HEK293 (cell line): ENCODE measurements at regions not wholly inside any gene's neighbourhood (a gene's known extent, or its start where the extent isn't known, plus 50 kb on each side); places are given as distances from the start of the nearest gene placed in this dataset.

Experiments used
- CTCF ChIA-PET: fragments of 350-600 bp; formaldehyde crosslinking; extraction: SDS; loops from one replicate; lab custom pipeline; 2021; ENCODE audit warnings: antibody characterized with exemption; lab: Yijun Ruan, JAX
- POLR2A ChIA-PET: fragments of 300-600 bp; formaldehyde crosslinking; extraction: SDS; loops from one replicate; lab custom pipeline; 2020; ENCODE audit warnings: antibody characterized with exemption, inconsistent platforms; lab: Yijun Ruan, JAX
- H3K27ac ChIP-seq: fragments of 200-500 bp; sonication (Bioruptor generic); 2 replicates; pipeline ENCODE4 v1.5.1; 2014; ENCODE audit warnings: low read depth, low read length, control low read depth, inconsistent platforms; ENCODE audit errors: extremely low read depth
- H3K36me3 ChIP-seq, 2 experiments: fragments of 200-500 bp in 1 of 2; sonication (Bioruptor generic) in 1 of 2; 1 replicate in 1 of 2; 2 replicates in 1 of 2; pipeline ENCODE4 v1.5.1; 2014 to 2017; ENCODE audit warnings: inconsistent platforms in 2 of 2, low read length in 2 of 2; ENCODE audit not compliant: control insufficient read depth in 2 of 2, insufficient read depth in 1 of 2
- H3K4me1 ChIP-seq: fragments of 200-500 bp; sonication (Bioruptor generic); 2 replicates; pipeline ENCODE4 v1.5.1; 2014; ENCODE audit warnings: mild to moderate bottlenecking, low read length, inconsistent platforms; ENCODE audit not compliant: control insufficient read depth, insufficient read depth
- H3K4me3 ChIP-seq: 2 replicates; pipeline ENCODE4 v1.5.1; 2011; ENCODE audit warnings: low read depth, mild to moderate bottlenecking, control low read depth, low read length, moderate library complexity
- H3K9me3 ChIP-seq: fragments of 200-500 bp; sonication (Bioruptor generic); 2 replicates; pipeline ENCODE4 v1.5.1; 2014; ENCODE audit warnings: low read depth, low read length, inconsistent platforms; ENCODE audit not compliant: control insufficient read depth, insufficient read depth
- KLF7 ChIP-seq: fragments of 450-650 bp; formaldehyde crosslinking; IDR thresholded peaks from 2 replicates; pipeline ENCODE4 v1.5.1; 2016; ENCODE audit warnings: missing biosample characterization, missing genetic modification characterization, borderline replicate concordance
- PBX3 ChIP-seq: sonication (generic); formaldehyde crosslinking; IDR thresholded peaks from 2 replicates; pipeline ENCODE4 v1.8.1; 2022; ENCODE audit warnings: mild to moderate bottlenecking, moderate library complexity, missing genetic modification reagents
- PRDM2 ChIP-seq: fragments of 450-650 bp; formaldehyde crosslinking; IDR thresholded peaks from 2 replicates; pipeline ENCODE4 v1.5.1; 2016; ENCODE audit warnings: missing biosample characterization, missing genetic modification characterization, borderline replicate concordance
- SCRT1 ChIP-seq: fragments of 450-650 bp; formaldehyde crosslinking; IDR thresholded peaks from 2 replicates; pipeline ENCODE4 v1.5.1; 2016; ENCODE audit warnings: missing biosample characterization, missing genetic modification characterization, borderline replicate concordance
- SETDB1 ChIP-seq: IDR thresholded peaks from one replicate; pipeline ENCODE4 v1.6.1; 2017; ENCODE audit warnings: mild to moderate bottlenecking, low read length, moderate library complexity, mixed read lengths; ENCODE audit not compliant: insufficient read length
- YY2 ChIP-seq: fragments of 450-650 bp; formaldehyde crosslinking; IDR thresholded peaks from 2 replicates; pipeline ENCODE4 v1.5.1; 2016; ENCODE audit warnings: missing biosample characterization, missing genetic modification characterization
- ZNF148 ChIP-seq: fragments of 450-650 bp; formaldehyde crosslinking; IDR thresholded peaks from 2 replicates; pipeline ENCODE4 v1.5.0; 2017; ENCODE audit warnings: missing biosample characterization, missing genetic modification characterization, borderline replicate concordance
- ZNF26 ChIP-seq: fragments of 450-650 bp; formaldehyde crosslinking; IDR thresholded peaks from 2 replicates; pipeline ENCODE4 v1.5.1; 2016; ENCODE audit warnings: missing biosample characterization, missing genetic modification characterization
- ZNF280D ChIP-seq: fragments of 450-650 bp; formaldehyde crosslinking; IDR thresholded peaks from 2 replicates; pipeline ENCODE4 v1.5.1; 2016; ENCODE audit warnings: missing biosample characterization, missing genetic modification characterization
- ZNF391 ChIP-seq: fragments of 450-650 bp; formaldehyde crosslinking; IDR thresholded peaks from 2 replicates; pipeline ENCODE4 v1.5.1; 2016; ENCODE audit warnings: low read depth, missing biosample characterization, missing genetic modification characterization, borderline replicate concordance
- ZNF48 ChIP-seq: fragments of 450-650 bp; formaldehyde crosslinking; IDR thresholded peaks from 2 replicates; pipeline ENCODE4 v1.5.1; 2016; ENCODE audit warnings: missing biosample characterization, missing genetic modification characterization
- ZNF514 ChIP-seq: fragments of 450-650 bp; formaldehyde crosslinking; IDR thresholded peaks from 2 replicates; pipeline ENCODE4 v1.5.1; 2016; ENCODE audit warnings: missing biosample characterization, missing genetic modification characterization
- ZNF549 ChIP-seq: fragments of 450-650 bp; IDR thresholded peaks from 2 replicates; pipeline ENCODE4 v1.5.1; 2018; ENCODE audit warnings: missing biosample characterization, missing genetic modification characterization, mild to moderate bottlenecking, inconsistent platforms, moderate library complexity
- ZNF558 ChIP-seq: fragments of 450-650 bp; formaldehyde crosslinking; IDR thresholded peaks from 2 replicates; pipeline ENCODE4 v1.5.1; 2016; ENCODE audit warnings: missing biosample characterization, missing genetic modification characterization
- ZNF670 ChIP-seq: fragments of 450-650 bp; formaldehyde crosslinking; IDR thresholded peaks from 2 replicates; pipeline ENCODE4 v1.5.1; 2016; ENCODE audit warnings: missing biosample characterization, missing genetic modification characterization, low read depth
- ZNF707 ChIP-seq: fragments of 450-650 bp; formaldehyde crosslinking; IDR thresholded peaks from 2 replicates; pipeline ENCODE4 v1.5.1; 2016; ENCODE audit warnings: missing biosample characterization, missing genetic modification characterization
- ZSCAN23 ChIP-seq: fragments of 450-650 bp; formaldehyde crosslinking; IDR thresholded peaks from 2 replicates; pipeline ENCODE4 v1.5.1; 2016; ENCODE audit warnings: missing biosample characterization, missing genetic modification characterization

- TF ChIP-seq ZNF148 (tag by site-specific recombination) (no peak), ZNF558 (tag by site-specific recombination) (no peak)
Measured at GRCh38 chr1:214953901-214954616, 128.5 kb upstream of the KCNK2 start (continued).

- Histone ChIP-seq H3K36me3 (no peaks in the 10 kb centered on the region), H3K4me3 (no peak overlapping the region), H3K4me1 (no peaks in the 10 kb centered on the region), H3K27ac (no peak overlapping the region), H3K9me3 (no peaks in the 10 kb centered on the region)
- ChIA-PET POLR2A (no interaction called here), CTCF (no interaction called here)
- TF ChIP-seq ZNF514 (tag by site-specific recombination): no peak
- no peak for TF ChIP-seq ZSCAN23 (tag by site-specific recombination)
- TF ChIP-seq ZNF391 (tag by site-specific recombination): no peak
- TF ChIP-seq KLF7: no peak
- TF ChIP-seq ZNF549: no peak
- no peak for TF ChIP-seq PRDM2 (tag by site-specific recombination)
- no peak for TF ChIP-seq SETDB1
- TF ChIP-seq ZNF670: no peak
Measured at GRCh38 chr1:214954617-214954949, 128.0 kb upstream of the KCNK2 start.

GRCh38 chr1:214957330-214958137 is 125.0 kb upstream of the KCNK2 start:
- ChIA-PET CTCF (interaction anchor here (0.6 kb wide), 1 partner anchor 1065 kb away, joined by 3 read pairs; no protein-coding TSS in a partner anchor), POLR2A (no interaction called here)
- Histone ChIP-seq H3K4me1 (no peaks in the 10 kb centered on the region), H3K27ac (no peak overlapping the region), H3K4me3 (no peak overlapping the region), H3K36me3 (no peaks in the 10 kb centered on the region), H3K9me3 (no peaks in the 10 kb centered on the region)
- TF ChIP-seq ZNF48 (tag by site-specific recombination) (no peak), ZNF26 (no peak), ZNF707 (tag by site-specific recombination) (no peak), YY2 (tag by site-specific recombination) (no peak), ZNF549 (no peak), PBX3 (CRISPR knock-in tag) (no peak), SCRT1 (tag by site-specific recombination) (no peak), ZNF280D (no peak)
